KMS-11 (cell line): ENCODE measurements at regions not wholly inside any gene's neighbourhood (a gene's known extent, or its start where the extent isn't known, plus 50 kb on each side); places are given as distances from the start of the nearest gene placed in this dataset.

Experiments used
- H2AFZ ChIP-seq: fragments of 200-600 bp; sonication (generic); 2 replicates; pipeline ENCODE4 v1.6.1; 2016; ENCODE audit warnings: antibody characterized with exemption, mixed run types, low read depth
- H3K27ac ChIP-seq: fragments of 200-600 bp; sonication (generic); 2 replicates; pipeline ENCODE4 v1.6.1; 2016; ENCODE audit warnings: mild to moderate bottlenecking, mixed run types
- H3K27me3 ChIP-seq: fragments of 200-600 bp; sonication (generic); 2 replicates; pipeline ENCODE4 v1.6.1; 2017; ENCODE audit warnings: mild to moderate bottlenecking, low read depth, mixed run types, moderate library complexity; ENCODE audit not compliant: insufficient read depth
- H3K36me3 ChIP-seq: fragments of 200-600 bp; sonication (generic); 2 replicates; pipeline ENCODE4 v1.6.1; 2017; ENCODE audit warnings: mild to moderate bottlenecking, mixed run types; ENCODE audit not compliant: insufficient read depth
- H3K4me1 ChIP-seq: fragments of 200-600 bp; sonication (generic); 2 replicates; pipeline ENCODE4 v1.6.1; 2016; ENCODE audit warnings: mild to moderate bottlenecking, low read depth, mixed run types; ENCODE audit not compliant: poor library complexity, severe bottlenecking
- H3K4me2 ChIP-seq: fragments of 200-600 bp; sonication (generic); 2 replicates; pipeline ENCODE4 v1.7.0; 2016; ENCODE audit warnings: mild to moderate bottlenecking, mixed run types
- H3K4me3 ChIP-seq: fragments of 200-600 bp; sonication (generic); IDR thresholded peaks from 2 replicates; pipeline ENCODE4 v1.6.1; 2017; ENCODE audit warnings: low read depth, low read length, mixed read lengths; ENCODE audit not compliant: insufficient read depth
- H3K79me2 ChIP-seq: fragments of 200-600 bp; sonication (generic); 2 replicates; pipeline ENCODE4 v1.6.1; 2016; ENCODE audit warnings: low read depth, mixed run types; ENCODE audit not compliant: insufficient read depth
- H3K9ac ChIP-seq: fragments of 200-600 bp; sonication (generic); 2 replicates; pipeline ENCODE4 v1.6.1; 2016; ENCODE audit warnings: mild to moderate bottlenecking, mixed run types
- H4K20me1 ChIP-seq: fragments of 200-600 bp; sonication (generic); 2 replicates; pipeline ENCODE4 v1.6.1; 2016; ENCODE audit warnings: mild to moderate bottlenecking, mixed run types; ENCODE audit not compliant: insufficient read depth
- CTCF ChIP-seq: fragments of 200-600 bp; sonication (generic); conservative IDR thresholded peaks from 2 replicates; pipeline ENCODE4 v1.6.1; 2017; ENCODE audit warnings: low read depth, mild to moderate bottlenecking, antibody characterized with exemption, low read length, moderate library complexity, mixed read lengths

- no peaks in the 10 kb centered on the region for H3K27me3 ChIP-seq
- no peak overlapping the region for H3K4me3 ChIP-seq
- no peaks in the 10 kb centered on the region for H3K4me1 ChIP-seq
- no peaks in the 10 kb centered on the region for H3K79me2 ChIP-seq
- H3K9ac ChIP-seq, result no peak overlapping the region
- no peaks in the 10 kb centered on the region for H3K36me3 ChIP-seq
- H3K27ac ChIP-seq, result no peak overlapping the region
- no peak for TF ChIP-seq CTCF
- no peak overlapping the region for H3K4me2 ChIP-seq
- H2AFZ ChIP-seq, result no peak overlapping the region
- no peaks in the 10 kb centered on the region for H4K20me1 ChIP-seq
Observed at GRCh38 chr16:59385959-59386358, 651.8 kb upstream of the GOT2 start.

- Histone ChIP-seq H4K20me1 (no peaks in the 10 kb centered on the region), H3K79me2 (no peaks in the 10 kb centered on the region), H3K27me3 (no peaks in the 10 kb centered on the region), H3K4me2 (no peak overlapping the region), H3K9ac (no peak overlapping the region), H3K4me3 (no peak overlapping the region), H2AFZ (no peak overlapping the region), H3K4me1 (no peaks in the 10 kb centered on the region), H3K27ac (no peak overlapping the region), H3K36me3 (no peaks in the 10 kb centered on the region)
- TF ChIP-seq CTCF, result no peak
Observed at GRCh38 chr16:59385491-59385890, 651.4 kb upstream of the GOT2 start.

- H4K20me1 ChIP-seq, result no peaks in the 10 kb centered on the region
- no peak for TF ChIP-seq CTCF
- no peaks in the 10 kb centered on the region for H3K36me3 ChIP-seq
- no peak overlapping the region for H3K4me3 ChIP-seq
- no peaks in the 10 kb centered on the region for H3K4me1 ChIP-seq
- H3K79me2 ChIP-seq, result no peaks in the 10 kb centered on the region
- H2AFZ ChIP-seq, result no peak overlapping the region
- no peak overlapping the region for H3K9ac ChIP-seq
- H3K27me3 ChIP-seq, result no peaks in the 10 kb centered on the region
- H3K27ac ChIP-seq, result no peak overlapping the region
- no peak overlapping the region for H3K4me2 ChIP-seq
Observed at GRCh38 chr16:59373632-59374031, 639.5 kb upstream of the GOT2 start.

GRCh38 chr16:59370717-59371116, 636.6 kb upstream of the GOT2 start:
- Histone ChIP-seq H2AFZ (no peak overlapping the region), H3K4me3 (no peak overlapping the region), H3K36me3 (no peaks in the 10 kb centered on the region), H3K4me1 (no peaks in the 10 kb centered on the region), H3K27ac (no peak overlapping the region), H3K27me3 (no peaks in the 10 kb centered on the region), H3K4me2 (no peak overlapping the region), H4K20me1 (no peaks in the 10 kb centered on the region), H3K9ac (no peak overlapping the region), H3K79me2 (no peaks in the 10 kb centered on the region)
- TF ChIP-seq CTCF, result no peak

GRCh38 chr16:59369523-59369922, 635.4 kb upstream of the GOT2 start:
- H3K4me2 ChIP-seq, result no peak overlapping the region
- H4K20me1 ChIP-seq, result no peaks in the 10 kb centered on the region
- TF ChIP-seq CTCF, result no peak
- no peaks in the 10 kb centered on the region for H3K4me1 ChIP-seq
- H2AFZ ChIP-seq, result no peak overlapping the region
- H3K36me3 ChIP-seq, result no peaks in the 10 kb centered on the region
- no peak overlapping the region for H3K27ac ChIP-seq
- H3K27me3 ChIP-seq, result no peaks in the 10 kb centered on the region
- no peaks in the 10 kb centered on the region for H3K79me2 ChIP-seq
- H3K4me3 ChIP-seq, result no peak overlapping the region
- H3K9ac ChIP-seq, result no peak overlapping the region
